Peyer's patch (tissue), 4 donors: ENCODE measurements at regions not wholly inside any gene's neighbourhood (a gene's known extent, or its start where the extent isn't known, plus 50 kb on each side); places are given as distances from the start of the nearest gene placed in this dataset.

ENCODE experiments used
- POLR2A ChIP-seq, 2 donors: fragments of 450-650 bp; IDR thresholded peaks; one replicate each; pipeline ENCODE4 v1.5.1; 2017; ENCODE audit warnings: antibody characterized with exemption in 2 of 2, mild to moderate bottlenecking in 2 of 2, moderate library complexity in 2 of 2
- TF ChIP-seq, protein P1 (sequence below), 6 experiments: fragments of 450-650 bp in 4 of 6; fragments of 200-600 bp in 2 of 6; sonication (generic) in 1 of 6; IDR thresholded peaks; one replicate each; pipeline ENCODE4 v1.5.1; 2017 to 2019; ENCODE audit warnings: antibody characterized with exemption in 6 of 6, mild to moderate bottlenecking in 3 of 6, moderate library complexity in 1 of 6

DNA sequence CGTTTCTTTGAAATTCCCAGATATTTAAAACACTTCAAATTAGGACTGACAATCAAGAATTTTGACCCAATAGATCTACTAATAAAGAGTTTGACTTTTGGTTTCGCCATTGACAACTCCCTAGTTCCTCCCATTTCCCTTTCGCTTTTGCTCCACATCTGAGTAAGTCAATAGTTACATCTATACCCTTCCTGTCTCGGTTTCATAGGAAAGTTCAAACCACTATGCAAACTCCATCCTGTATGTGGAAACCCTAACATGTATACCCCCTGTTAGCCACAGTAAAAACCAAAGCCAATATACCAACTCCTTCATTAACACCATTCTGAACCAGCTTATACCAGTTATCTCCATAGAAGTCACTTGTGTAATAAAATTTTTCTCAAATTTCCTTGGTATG, 311.1 kb downstream of the MMUT start:
- TF ChIP-seq, protein P1, sequence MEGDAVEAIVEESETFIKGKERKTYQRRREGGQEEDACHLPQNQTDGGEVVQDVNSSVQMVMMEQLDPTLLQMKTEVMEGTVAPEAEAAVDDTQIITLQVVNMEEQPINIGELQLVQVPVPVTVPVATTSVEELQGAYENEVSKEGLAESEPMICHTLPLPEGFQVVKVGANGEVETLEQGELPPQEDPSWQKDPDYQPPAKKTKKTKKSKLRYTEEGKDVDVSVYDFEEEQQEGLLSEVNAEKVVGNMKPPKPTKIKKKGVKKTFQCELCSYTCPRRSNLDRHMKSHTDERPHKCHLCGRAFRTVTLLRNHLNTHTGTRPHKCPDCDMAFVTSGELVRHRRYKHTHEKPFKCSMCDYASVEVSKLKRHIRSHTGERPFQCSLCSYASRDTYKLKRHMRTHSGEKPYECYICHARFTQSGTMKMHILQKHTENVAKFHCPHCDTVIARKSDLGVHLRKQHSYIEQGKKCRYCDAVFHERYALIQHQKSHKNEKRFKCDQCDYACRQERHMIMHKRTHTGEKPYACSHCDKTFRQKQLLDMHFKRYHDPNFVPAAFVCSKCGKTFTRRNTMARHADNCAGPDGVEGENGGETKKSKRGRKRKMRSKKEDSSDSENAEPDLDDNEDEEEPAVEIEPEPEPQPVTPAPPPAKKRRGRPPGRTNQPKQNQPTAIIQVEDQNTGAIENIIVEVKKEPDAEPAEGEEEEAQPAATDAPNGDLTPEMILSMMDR (IDR thresholded peaks at IDR 0.05), result no peak
- TF ChIP-seq POLR2A (IDR thresholded peaks at IDR 0.05), result no peak
